H1 (cell line): ENCODE measurements at regions not wholly inside any gene's neighbourhood (a gene's known extent, or its start where the extent isn't known, plus 50 kb on each side); places are given as distances from the start of the nearest gene placed in this dataset.

Experiments
- CTCF ChIA-PET: fragments of 300-600 bp; sonication (Branson Sonifier 250); formaldehyde crosslinking; loops from one replicate; lab custom pipeline; 2021; ENCODE audit not compliant: partially characterized antibody; lab: Charles Lee
- POLR2A ChIA-PET: fragments of 300-600 bp; sonication (Branson Sonifier 250); formaldehyde crosslinking; loops from one replicate; lab custom pipeline; 2021; ENCODE audit warnings: inconsistent platforms; ENCODE audit not compliant: partially characterized antibody; lab: Charles Lee
- DNase-seq, 2 experiments: peaks; one replicate each; pipeline versions ENCODE4 v3.0.0 to v3.0.0-alpha.2; 2010 to 2022; ENCODE audit warnings: low spot score in 2 of 2, low read depth in 1 of 2, mixed read lengths in 1 of 2
- FAIRE-seq: peaks from 2 replicates; lab custom pipeline; 2011; peaks lifted over from hg19 to GRCh38; lab: Jason Lieb, UNC
- H2AFZ ChIP-seq: 2 replicates; pipeline ENCODE4 v1.8.1; 2012; ENCODE audit warnings: low read length, inconsistent platforms
- H2AK5ac ChIP-seq: 2 replicates; pipeline ENCODE4 v1.6.1; 2013; ENCODE audit warnings: low read depth, low read length
- H2BK120ac ChIP-seq: replicated peaks from 2 replicates; pipeline ENCODE3; 2013; ENCODE audit warnings: low read depth, low read length, inconsistent platforms
- H2BK12ac ChIP-seq: 2 replicates; pipeline ENCODE4 v1.6.1; 2013; ENCODE audit warnings: low read depth, low read length
- H2BK15ac ChIP-seq: 2 replicates; pipeline ENCODE4 v1.6.1; 2013; ENCODE audit warnings: low read length
- H2BK20ac ChIP-seq: 2 replicates; pipeline ENCODE4 v1.6.1; 2013; ENCODE audit warnings: low read length
- H2BK5ac ChIP-seq: 2 replicates; pipeline ENCODE4 v1.6.1; 2013; ENCODE audit warnings: low read depth, low read length
- H3K14ac ChIP-seq: 2 replicates; pipeline ENCODE4 v1.6.1; 2013; ENCODE audit warnings: inconsistent platforms; ENCODE audit not compliant: insufficient read length
- H3K18ac ChIP-seq: 2 replicates; pipeline ENCODE4 v1.6.1; 2013; ENCODE audit warnings: low read length; ENCODE audit errors: extremely low read depth
- H3K23ac ChIP-seq: 2 replicates; pipeline ENCODE4 v1.6.1; 2013; ENCODE audit warnings: inconsistent platforms; ENCODE audit not compliant: insufficient read length
- H3K23me2 ChIP-seq: 2 replicates; pipeline ENCODE4 v1.6.1; 2013; ENCODE audit warnings: low read depth, low read length
- H3K27ac ChIP-seq: 2 replicates; pipeline ENCODE4 v1.6.1; 2011; ENCODE audit warnings: low read depth, low read length, inconsistent platforms
- H3K27me3 ChIP-seq, 4 experiments: replicated peaks in 1 of 4; 1 replicate in 1 of 4; 2 replicates in 3 of 4; pipeline versions ENCODE4 v1.6.1 to v1.8.1; 2011 to 2013; ENCODE audit warnings: low read length in 3 of 4, mild to moderate bottlenecking in 3 of 4, inconsistent platforms in 2 of 4, mixed read lengths in 2 of 4, moderate library complexity in 1 of 4; ENCODE audit not compliant: control insufficient read depth in 3 of 4, insufficient read depth in 3 of 4; ENCODE audit errors: extremely low read depth in 1 of 4
- H3K36me3 ChIP-seq, 4 experiments: 2 replicates each; pipeline versions ENCODE4 v1.6.1 to v1.8.1; 2011 to 2013; ENCODE audit warnings: mild to moderate bottlenecking in 4 of 4, low read length in 3 of 4, moderate library complexity in 2 of 4, control low read depth in 1 of 4, inconsistent platforms in 1 of 4; ENCODE audit not compliant: insufficient read depth in 4 of 4, control insufficient read depth in 2 of 4
- H3K4ac ChIP-seq: replicated peaks from 2 replicates; pipeline ENCODE3; 2013; ENCODE audit warnings: low read length, low read depth, mixed read lengths, inconsistent platforms; ENCODE audit not compliant: insufficient read length
- H3K4me1 ChIP-seq, 4 experiments: replicated peaks in 1 of 4; 1 replicate in 1 of 4; 2 replicates in 3 of 4; pipeline versions ENCODE4 v1.6.1 to v1.8.1; 2011 to 2013; ENCODE audit warnings: low read length in 3 of 4, inconsistent platforms in 2 of 4, mixed read lengths in 1 of 4; ENCODE audit not compliant: insufficient read depth in 4 of 4, control insufficient read depth in 3 of 4
- H3K4me2 ChIP-seq, 2 experiments: 2 replicates each; pipeline versions ENCODE4 v1.6.1 to v1.8.1; 2011 to 2013; ENCODE audit warnings: low read depth in 2 of 2, low read length in 2 of 2, control low read depth in 1 of 2, inconsistent platforms in 1 of 2, mild to moderate bottlenecking in 1 of 2; ENCODE audit not compliant: insufficient read depth in 1 of 2
- H3K4me3 ChIP-seq, 4 experiments: fragments of 200-600, 300-600 bp in 1 of 4; sonication (generic), shearing (Covaris generic), sonication (Bioruptor Twin) in 1 of 4; 2 replicates each; pipeline versions ENCODE4 v1.5.1 to v1.8.1; 2011 to 2016; ENCODE audit warnings: low read length in 4 of 4, low read depth in 3 of 4, control low read depth in 2 of 4, inconsistent platforms in 2 of 4, mild to moderate bottlenecking in 2 of 4, mixed read lengths in 1 of 4, moderate library complexity in 1 of 4; ENCODE audit not compliant: insufficient read depth in 2 of 4; ENCODE audit errors: extremely low read depth in 1 of 4
- H3K56ac ChIP-seq: replicated peaks from 2 replicates; pipeline ENCODE3; 2013; ENCODE audit warnings: low read depth, mild to moderate bottlenecking, mixed read lengths, low read length, inconsistent platforms; ENCODE audit not compliant: insufficient read length
- H3K79me1 ChIP-seq: 2 replicates; pipeline ENCODE4 v1.6.1; 2013; ENCODE audit warnings: low read depth, low read length, control low read depth
- H3K79me2 ChIP-seq, 2 experiments: 2 replicates each; pipeline versions ENCODE4 v1.6.1 to v1.8.1; 2012 to 2013; ENCODE audit warnings: low read length in 2 of 2, mild to moderate bottlenecking in 2 of 2, inconsistent platforms in 1 of 2; ENCODE audit not compliant: insufficient read depth in 2 of 2, control insufficient read depth in 1 of 2
- H3K9ac ChIP-seq, 4 experiments: replicated peaks in 1 of 4; 1 replicate in 1 of 4; 2 replicates in 3 of 4; pipeline versions ENCODE4 v1.6.1 to v1.8.1; 2011 to 2013; ENCODE audit warnings: low read depth in 3 of 4, low read length in 3 of 4, control low read depth in 2 of 4, mild to moderate bottlenecking in 2 of 4, moderate library complexity in 2 of 4, inconsistent platforms in 1 of 4; ENCODE audit errors: extremely low read depth in 1 of 4
- H3K9me3 ChIP-seq, 2 experiments: 2 replicates each; pipeline versions ENCODE4 v1.6.1 to v1.8.1; 2012 to 2013; ENCODE audit warnings: mild to moderate bottlenecking in 2 of 2, moderate library complexity in 2 of 2, control low read depth in 1 of 2, inconsistent platforms in 1 of 2, low read depth in 1 of 2, low read length in 1 of 2, mixed read lengths in 1 of 2; ENCODE audit not compliant: insufficient read depth in 2 of 2
- H4K20me1 ChIP-seq, 2 experiments: replicated peaks in 1 of 2; 2 replicates each; pipeline versions ENCODE3 to v1.8.1; 2011 to 2013; ENCODE audit warnings: inconsistent platforms in 2 of 2, low read length in 2 of 2, mild to moderate bottlenecking in 1 of 2; ENCODE audit not compliant: insufficient read depth in 2 of 2, control insufficient read depth in 1 of 2
- H4K5ac ChIP-seq: 2 replicates; pipeline ENCODE4 v1.6.1; 2013; ENCODE audit warnings: low read length, low read depth, mixed read lengths, inconsistent platforms; ENCODE audit not compliant: insufficient read length
- H4K8ac ChIP-seq: 2 replicates; pipeline ENCODE4 v1.8.0; 2013; ENCODE audit warnings: mild to moderate bottlenecking, moderate library complexity, low read length, inconsistent platforms; ENCODE audit not compliant: insufficient read depth; ENCODE audit errors: extremely low read depth
- H4K91ac ChIP-seq: replicated peaks from 2 replicates; pipeline ENCODE3; 2013; ENCODE audit warnings: low read length, mixed read lengths, inconsistent platforms; ENCODE audit not compliant: insufficient read length
- ASH2L ChIP-seq: fragments of 200-600, 300-600 bp; sonication (generic); IDR thresholded peaks from one replicate; pipeline ENCODE4 v1.7.1; 2017; ENCODE audit warnings: low read length
- CHD1 ChIP-seq: IDR thresholded peaks from 2 replicates; pipeline ENCODE4 v1.6.1; 2012; ENCODE audit warnings: low read depth, low read length, improper control_type of control experiment
- JUN ChIP-seq: IDR thresholded peaks from 2 replicates; pipeline ENCODE4 v1.6.1; 2011; ENCODE audit warnings: low read depth, mild to moderate bottlenecking, improper control_type of control experiment, low read length
- MAFK ChIP-seq: IDR thresholded peaks from 2 replicates; pipeline ENCODE4 v1.6.1; 2012; ENCODE audit warnings: low read depth, mild to moderate bottlenecking, improper control_type of control experiment, low read length
- RFX5 ChIP-seq: IDR thresholded peaks from 2 replicates; pipeline ENCODE4 v1.6.1; 2011; ENCODE audit warnings: low read depth, low read length, improper control_type of control experiment, borderline replicate concordance
- WGBS, 2 experiments: shearing (Covaris generic) in 1 of 2; methylation state at CpG; one replicate each; pipeline versions ENCODE4 v1.1.6 to v1.1.7; 2013 to 2015; ENCODE audit warnings: low lambda C conversion rate in 2 of 2, mixed read lengths in 2 of 2, inconsistent platforms in 1 of 2, low coverage in 1 of 2, missing lambda C conversion rate in 1 of 2; ENCODE audit not compliant: insufficient replicate concordance in 2 of 2, insufficient coverage in 1 of 2, insufficient read length in 1 of 2; ENCODE audit errors: extremely low coverage in 1 of 2, missing lambda C conversion rate in 1 of 2; 5-methylcytosine and 5-hydroxymethylcytosine counted together

DNA sequence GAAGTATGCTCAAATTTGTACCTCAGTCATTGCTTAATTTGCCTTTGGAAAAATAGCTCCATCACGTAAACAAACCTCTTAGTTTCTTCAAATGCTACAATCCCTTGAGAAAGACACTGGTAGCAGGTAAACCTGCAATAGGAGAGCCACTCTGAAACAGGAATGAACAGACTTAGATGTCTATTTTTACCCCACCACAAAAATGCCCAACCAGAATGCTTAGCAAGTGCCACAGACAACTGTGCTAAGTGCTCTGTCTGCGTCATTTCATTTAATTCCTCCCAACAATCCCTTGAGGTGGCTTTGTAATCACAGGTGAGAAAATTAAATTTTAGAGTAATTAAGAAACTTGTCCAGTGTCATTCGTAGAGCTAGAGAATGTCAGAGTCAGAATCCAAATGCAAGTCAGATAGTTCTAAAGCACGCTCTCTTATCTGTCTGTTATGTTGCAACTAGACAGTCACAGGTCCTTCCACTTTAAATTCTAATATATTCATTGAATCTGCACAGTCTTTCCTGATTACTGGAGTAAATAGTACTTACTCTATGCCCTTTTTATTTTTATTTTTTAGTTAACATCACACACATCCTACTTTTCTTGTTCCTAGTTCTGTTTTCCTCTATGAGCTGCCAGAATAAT is 89.0 kb upstream of the GRIA4 start:
- Histone ChIP-seq H3K36me3 (no peaks in the 10 kb centered on the region), H3K79me2 (no peaks in the 10 kb centered on the region), H2BK12ac (no peak overlapping the region), H3K18ac (no peak overlapping the region), H4K20me1 (no peaks in the 10 kb centered on the region), H2BK5ac (no peak overlapping the region), H2AK5ac (no peak overlapping the region), H2AFZ (no peak overlapping the region), H3K9ac (no peak overlapping the region), H2BK120ac (no peak overlapping the region), H3K79me1 (no peaks in the 10 kb centered on the region), H3K14ac (no peak overlapping the region), H3K4ac (no peak overlapping the region), H3K4me2 (no peak overlapping the region), H4K8ac (no peak overlapping the region), H2BK15ac (no peak overlapping the region), H3K23ac (no peak overlapping the region), H3K4me3 (no peak overlapping the region), H3K27me3 (no peaks in the 10 kb centered on the region), H3K27ac (no peak overlapping the region), H3K4me1 (no peaks in the 10 kb centered on the region), H2BK20ac (no peak overlapping the region), H4K91ac (no peak overlapping the region), H4K5ac (no peak overlapping the region), H3K9me3 (no peaks in the 10 kb centered on the region), H3K23me2 (no peaks in the 10 kb centered on the region), H3K56ac (no peak overlapping the region)
- DNase-seq (no peak), FAIRE-seq (no peak)
- TF ChIP-seq CHD1 (no peak), MAFK (no peak), ASH2L (no peak), RFX5 (no peak), JUN (no peak)
- 93% methylated on average over 4 of the region's 4 CpGs; no CpG with 5 or more reads in 1 of the 2 experiments for WGBS, 2 experiments
- ChIA-PET CTCF (interaction anchor here (0.6 kb wide), 1 partner anchor 26 kb away, joined by 3 read pairs; no protein-coding TSS in a partner anchor), POLR2A (no interaction called here)
